ENCODE measurements at regions not wholly inside any gene's neighbourhood (a gene's known extent, or its start where the extent isn't known, plus 50 kb on each side); places are given as distances from the start of the nearest gene placed in this dataset.

GRCh38 chr2:240284503-240285259 lies 144.2 kb upstream of the OTOS start:
- no peak for DNase-seq (ENCODE audit: low spot score)

- no peak for DNase-seq (ENCODE audit: low spot score)
These were observed 145.3 kb upstream of the OTOS start for GRCh38 chr2:240285725-240286124.

DNA sequence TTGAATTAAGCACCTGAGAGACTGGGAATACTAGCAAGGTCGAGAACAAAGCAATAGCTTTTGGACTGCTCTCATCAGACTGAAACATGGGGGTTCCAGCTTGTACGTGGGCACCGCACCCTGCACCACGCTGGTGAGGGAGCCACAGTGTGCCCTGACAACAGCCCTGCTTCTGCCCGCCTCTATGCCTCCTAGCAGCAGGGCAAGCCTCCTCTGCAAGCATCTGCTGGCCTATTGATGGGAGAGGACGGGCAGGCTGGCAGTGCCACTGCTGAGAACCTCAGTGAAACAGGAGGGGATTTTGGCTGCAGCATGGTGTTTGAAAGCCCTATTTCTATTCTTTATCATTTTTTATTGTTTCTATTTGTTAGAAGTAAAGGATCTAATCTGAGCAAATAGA lies 146.1 kb upstream of the OTOS start:
- DNase-seq (ENCODE audit: low spot score), result no peak

DNA sequence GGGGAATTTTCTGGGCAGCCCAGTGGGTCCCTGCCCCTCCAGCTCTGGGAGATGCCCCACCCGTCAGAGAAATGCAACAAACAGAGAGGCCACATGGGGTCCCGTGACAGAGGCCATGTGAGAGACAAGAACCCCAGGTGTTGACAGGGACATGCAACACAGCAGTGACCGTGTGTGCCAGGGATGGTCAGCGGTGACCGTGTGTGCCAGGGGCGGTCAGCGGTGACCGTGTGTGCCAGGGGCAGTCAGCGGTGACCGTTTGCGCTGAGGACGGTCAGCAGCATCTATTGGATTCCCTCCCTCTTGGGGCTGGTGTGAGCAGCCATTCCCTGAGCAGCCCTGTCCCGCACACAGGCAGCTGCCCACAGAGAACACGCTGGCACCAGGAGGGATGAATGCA lies 146.6 kb upstream of the OTOS start:
- DNase-seq (ENCODE audit: low spot score), result no peak

DNA sequence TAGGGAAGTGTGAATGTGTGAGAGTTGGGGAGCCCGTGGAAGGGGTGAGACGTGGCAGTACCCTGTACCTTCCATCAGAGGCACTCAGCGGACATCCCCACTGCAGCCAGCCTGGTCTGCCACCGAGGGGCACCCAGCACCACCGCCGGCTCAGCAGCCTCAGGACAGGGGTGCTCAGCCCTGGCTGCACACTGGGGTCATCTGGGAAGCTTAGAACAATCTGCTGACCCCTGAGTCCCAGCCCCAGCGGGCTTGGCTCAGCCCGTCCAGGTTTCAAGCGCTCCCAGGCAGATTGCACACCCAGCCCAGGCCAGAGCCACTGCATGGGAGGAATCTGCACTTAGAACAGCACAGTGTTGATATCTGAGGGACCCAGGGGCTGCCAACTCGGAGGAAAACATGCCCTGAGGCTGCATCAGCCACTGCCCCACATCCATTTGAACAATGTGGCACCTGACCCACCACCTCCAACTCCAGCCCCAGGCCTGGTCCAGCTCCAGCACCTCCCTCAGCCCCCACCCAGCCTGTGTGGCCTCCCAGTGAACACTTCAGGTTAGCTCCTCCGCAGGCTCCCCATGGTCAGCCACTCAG lies 147.1 kb upstream of the OTOS start:
- DNase-seq (ENCODE audit: low spot score), result no peak

DNA sequence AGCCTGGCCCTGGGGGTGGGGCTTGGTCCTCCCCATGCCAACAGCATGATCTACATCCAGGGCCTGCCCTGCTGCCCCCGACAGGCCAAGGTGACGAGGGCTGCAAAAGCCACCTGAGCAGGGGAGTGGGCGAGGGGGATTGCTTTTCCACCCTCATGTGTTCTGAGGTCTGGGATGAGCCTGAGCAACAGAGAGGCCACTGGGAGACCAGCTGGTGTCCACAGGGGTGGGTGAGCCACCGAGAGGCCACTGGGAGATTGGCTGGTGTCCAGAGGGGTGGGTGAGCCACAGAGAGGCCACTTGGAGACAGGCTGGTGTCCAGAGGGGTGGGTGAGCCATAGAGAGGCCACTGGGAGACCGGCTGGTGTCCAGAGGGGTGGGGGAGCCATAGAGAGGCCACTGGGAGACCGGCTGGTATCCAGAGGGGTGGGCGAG lies 147.4 kb upstream of the GPC1 start:
- no peak for DNase-seq (ENCODE audit: low spot score)

DNA sequence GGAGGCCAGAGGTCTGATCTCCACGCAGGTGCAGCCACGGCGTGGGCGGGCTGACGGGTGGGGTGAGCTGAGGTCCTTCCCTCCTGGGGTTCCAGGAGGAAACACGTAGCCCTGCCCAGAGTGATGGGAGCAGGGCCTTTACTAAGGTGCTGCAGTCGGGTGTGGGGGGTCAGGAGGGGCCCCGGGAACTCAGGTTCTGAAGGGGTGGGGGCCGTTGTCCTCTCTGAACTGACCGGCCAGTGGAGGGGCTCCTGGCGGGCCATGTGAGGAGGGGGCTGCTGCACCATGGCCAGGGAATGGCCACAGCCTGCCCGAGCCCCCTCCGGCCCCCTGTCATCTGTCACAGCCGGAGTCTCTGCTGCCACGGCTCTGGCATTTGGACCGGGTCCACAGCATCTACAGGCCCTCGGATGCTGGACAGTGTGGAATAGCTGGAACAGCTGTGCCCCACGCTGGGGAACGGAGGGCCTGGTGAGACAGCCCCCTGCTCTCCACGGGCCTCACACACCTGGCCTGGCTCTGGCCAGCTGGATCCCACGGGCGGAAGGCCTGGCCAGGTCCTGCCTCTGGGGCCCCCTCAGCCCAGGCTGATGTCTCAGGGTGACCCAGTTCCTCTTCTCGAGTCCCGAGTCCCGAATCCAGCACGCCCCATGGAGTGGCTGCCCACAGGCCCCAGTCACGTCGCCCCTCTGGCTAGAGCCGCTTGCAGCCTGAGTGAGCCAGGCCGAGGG lies 145.6 kb upstream of the GPC1 start:
- DNase-seq (ENCODE audit: low spot score), result no peak

GRCh38 chr2:240290432-240291336 lies 144.8 kb upstream of the GPC1 start:
- DNase-seq (ENCODE audit: low spot score), result no peak

DNA sequence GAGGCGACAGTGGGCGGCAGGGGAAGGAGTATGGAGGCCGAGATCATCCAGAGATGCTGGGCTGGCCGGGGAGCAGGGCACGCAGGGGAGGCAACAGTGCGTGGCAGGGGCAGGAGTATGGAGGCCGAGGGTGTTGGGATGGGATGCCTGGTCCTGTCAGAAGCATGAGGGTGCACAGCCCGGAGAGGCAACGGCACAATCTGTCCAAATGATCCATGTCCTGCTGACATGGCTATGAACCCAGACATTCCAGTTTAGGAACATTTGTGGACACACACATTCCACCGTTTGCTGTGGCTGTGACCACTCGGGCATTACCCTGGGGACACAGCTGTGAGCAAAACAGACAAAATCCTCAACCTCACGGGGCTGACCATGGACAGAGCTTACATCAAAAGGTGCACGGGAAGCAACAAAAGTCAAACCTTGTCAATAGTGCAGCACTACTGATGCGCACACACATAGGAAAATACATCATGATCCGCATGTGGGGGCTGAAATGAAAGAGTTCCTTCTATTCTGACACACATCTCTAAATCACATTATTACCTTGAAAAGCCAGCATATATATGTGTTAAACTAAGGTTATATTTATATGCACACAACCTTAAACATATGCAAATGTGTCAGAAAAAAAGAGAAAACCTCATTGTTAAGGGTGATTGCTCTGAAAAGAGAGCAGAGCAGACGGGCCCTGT lies 144.0 kb upstream of the GPC1 start:
- no peak for DNase-seq (ENCODE audit: low spot score)

DNA sequence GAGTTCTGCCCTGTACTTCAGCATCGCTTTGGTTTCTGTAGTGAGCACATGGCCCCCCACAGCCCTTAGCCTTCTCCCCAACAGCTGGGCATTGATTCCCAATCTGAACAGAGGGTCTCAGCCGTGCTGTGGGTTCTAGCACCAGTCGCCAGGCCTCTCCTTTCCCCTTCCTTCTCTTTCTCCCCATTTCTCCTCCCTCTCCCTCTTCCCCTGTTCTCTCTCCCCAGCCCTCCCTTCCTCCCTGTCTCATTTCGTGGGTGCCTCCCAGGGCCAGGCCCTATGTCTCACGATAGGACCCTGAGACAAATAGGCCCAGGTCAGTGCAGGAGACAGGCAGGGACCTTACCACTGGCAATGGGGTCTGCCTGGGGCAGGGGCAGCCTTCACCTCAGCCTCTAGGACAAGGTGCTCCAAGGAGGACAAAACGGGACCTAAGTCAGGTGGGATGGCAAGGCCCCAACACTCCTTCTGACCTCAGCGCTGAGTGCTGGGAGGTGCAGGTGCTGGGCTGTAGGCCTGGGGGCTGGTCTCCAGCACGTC lies 143.4 kb upstream of the GPC1 start:
- no peak for DNase-seq (ENCODE audit: low spot score)

DNA sequence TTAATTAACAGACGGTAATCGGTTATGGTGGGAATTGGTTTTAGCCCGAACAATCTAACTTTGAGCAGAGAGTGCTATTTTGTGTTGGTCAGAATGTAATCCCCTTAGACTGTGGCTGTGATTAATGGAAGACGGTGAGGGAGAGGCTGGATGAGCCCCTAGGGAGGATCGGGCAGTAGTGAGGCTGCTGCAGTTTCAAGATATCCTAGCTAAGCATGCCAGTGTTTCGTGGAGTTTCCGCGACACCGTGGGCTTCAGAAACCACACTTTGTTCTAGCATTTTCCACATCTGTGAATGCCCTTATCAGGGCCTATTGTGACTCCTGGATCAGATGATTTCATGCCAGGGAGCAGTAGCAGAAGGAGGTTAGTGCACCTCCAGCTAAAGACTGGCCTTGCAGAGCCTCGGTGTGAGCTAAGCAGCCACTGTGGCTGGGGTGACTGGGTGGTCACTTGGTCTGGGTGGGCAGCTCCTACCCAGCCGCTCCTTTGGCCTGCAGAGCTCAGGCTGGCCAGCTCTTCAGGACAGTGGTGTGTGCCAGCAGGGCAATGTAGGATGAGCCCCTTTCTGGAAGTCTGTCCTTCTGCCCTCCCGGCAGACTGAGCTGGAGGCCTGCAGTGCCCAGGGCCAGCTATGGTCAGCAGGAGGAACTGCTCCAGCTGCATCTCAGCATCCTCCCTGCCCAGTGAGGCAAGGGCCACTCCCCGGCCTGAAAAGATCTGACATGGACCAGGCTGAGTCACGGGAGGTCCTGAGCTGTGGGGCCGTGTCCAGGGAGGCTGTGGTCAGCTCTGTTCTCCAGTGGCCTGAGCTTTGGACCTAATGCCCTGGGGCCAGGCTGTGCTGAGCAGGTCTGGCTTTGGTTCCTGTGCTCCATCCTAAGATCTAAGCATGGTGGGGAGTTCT lies 142.6 kb upstream of the GPC1 start:
- no peak for DNase-seq (ENCODE audit: low spot score)

DNA sequence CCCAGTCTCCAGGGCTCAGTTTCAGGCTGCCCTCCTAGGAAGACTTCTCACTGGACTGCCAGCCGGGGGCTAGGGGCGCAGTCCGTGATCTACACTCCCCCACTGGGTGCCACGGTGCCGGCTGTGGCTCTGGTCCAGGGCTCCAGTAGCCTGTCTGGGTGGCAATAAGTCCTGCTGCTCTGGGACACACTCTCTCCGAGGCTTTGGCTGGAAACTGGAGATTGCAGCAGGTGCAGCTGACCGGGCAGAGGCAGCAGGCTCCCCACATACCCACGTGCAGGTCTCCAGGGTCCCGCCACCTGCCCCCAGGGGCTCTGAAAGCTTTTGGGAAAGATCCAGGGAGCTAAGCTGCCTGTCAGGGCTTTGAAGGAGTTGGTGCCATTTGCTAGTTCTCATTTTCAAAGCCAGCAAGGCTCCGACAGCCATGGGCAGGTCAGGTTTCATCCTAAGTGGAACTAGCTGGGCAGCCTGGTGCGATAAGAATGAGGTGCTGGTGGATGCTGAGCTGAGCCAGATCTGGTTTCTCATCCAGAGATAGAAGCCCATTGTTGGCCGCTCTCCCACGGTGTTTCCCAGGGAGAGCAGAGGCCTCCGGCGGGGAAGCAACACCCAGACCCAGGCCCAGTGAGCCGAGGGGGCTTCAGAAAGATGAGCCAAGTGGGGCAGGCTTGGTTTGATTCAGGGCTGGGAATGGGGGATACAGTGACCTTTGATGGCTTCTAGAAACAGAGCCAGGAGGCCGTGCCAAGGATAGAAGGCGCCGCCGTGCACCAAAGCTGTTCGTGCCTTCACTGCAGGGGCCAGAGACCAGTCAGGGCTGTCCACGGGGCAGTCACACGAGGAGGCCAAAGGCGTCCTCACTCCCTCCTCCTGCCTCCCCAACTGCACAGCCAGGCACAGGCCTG lies 141.7 kb upstream of the GPC1 start:
- DNase-seq (ENCODE audit: low spot score), result no peak

DNA sequence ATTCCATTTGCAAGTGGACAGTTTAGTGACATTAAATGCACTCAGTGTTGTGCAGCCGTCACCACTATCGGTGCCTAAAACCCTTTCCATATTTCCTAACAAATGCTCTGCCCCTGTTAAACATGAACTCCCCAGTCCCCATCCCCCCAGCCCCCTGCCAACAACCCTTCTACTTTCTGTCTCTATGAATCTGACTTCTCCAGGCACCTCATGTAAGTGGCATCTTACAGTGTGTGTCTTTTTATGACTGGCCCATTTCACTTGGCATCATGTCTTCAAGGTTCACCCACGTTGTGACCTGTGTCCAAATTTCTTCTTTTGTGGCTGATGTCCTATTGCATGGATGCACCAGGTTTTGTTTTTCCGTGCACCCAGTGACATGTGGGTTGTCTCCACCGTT lies 140.9 kb upstream of the GPC1 start:
- no peak for DNase-seq (ENCODE audit: low spot score)

GRCh38 chr2:240295256-240296103 lies 140.0 kb upstream of the GPC1 start:
- no peak for DNase-seq (ENCODE audit: low spot score)

- DNase-seq (ENCODE audit: low spot score), result no peak
These were observed 139.4 kb upstream of the GPC1 start for GRCh38 chr2:240296104-240296406.

DNA sequence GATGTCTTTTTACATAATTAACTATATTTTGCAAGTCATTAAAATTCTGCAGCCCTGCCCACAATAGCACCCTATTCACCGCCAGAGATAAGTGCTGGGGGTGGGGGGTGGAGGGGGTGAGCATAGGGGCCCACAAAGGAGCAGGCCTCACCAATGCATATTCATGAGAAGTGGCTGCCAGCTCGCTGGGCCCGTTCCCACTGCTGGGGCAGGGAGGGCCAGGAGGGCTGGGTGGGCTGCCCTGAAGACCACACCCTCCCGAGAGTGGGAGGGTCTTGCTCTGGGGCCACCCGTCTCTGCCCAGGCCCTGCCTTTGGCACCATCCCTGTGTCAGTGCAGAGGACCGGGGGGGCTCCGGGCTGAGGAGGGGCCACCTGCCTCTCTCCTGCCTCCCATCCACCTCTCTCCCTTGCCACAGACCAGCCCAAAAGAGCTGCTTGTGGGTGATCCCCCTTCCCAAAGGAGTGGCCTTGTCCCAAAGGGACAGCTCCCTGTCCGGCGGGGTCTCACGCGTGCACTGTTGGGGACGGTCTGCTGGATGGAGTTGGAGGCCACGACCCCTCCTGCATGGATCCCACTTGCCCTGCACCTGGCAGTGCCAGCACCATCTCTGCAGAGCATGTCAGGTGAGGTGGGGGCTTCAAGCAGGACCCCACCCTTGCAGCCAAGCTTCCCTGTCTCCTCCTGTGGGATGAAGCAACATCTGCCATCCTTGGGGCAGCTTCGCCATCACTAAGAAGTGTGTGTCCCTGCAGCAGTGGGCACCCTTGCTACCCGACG lies 138.8 kb upstream of the GPC1 start:
- no peak for DNase-seq (ENCODE audit: low spot score)

- DNase-seq (ENCODE audit: low spot score), result no peak
These were observed 138.0 kb upstream of the GPC1 start for GRCh38 chr2:240297256-240298116.

Measured in COLO829 (cell line).